ENCODE measurements at regions not wholly inside any gene's neighbourhood (a gene's known extent, or its start where the extent isn't known, plus 50 kb on each side); places are given as distances from the start of the nearest gene placed in this dataset.

DNA sequence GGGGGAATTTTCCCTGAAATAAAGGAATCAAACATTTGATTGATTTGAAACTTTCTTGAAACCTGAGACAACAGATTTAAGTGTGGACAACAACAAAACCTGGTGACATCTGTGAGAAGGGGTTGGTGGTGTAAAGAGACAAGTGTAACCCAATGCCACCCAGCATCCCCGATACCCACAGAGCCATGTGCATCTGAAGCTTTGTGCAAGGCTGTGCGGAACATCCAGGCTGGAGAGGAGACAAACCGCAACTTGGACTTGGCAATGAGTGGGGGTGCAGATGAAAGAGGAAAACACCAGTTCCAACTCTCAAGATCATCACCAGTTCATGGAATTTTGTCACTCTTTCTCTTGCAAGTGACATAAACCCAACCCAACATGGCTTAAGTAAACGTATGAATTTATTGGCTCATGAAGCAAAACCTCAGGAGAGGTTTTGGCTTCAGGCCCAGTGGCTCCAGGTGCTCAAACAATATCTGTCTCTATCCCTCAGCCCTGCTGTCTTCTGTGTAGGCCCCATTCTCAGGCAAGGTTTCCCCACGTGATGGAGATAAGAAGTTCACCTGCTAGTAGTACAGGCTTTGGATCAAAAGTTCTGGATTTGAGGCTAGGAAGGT, 55.2 kb upstream of the NTF3 start:
- TF ChIP-seq CTCF (IDR thresholded peaks at IDR 0.05) (no peak), POLR2A (IDR thresholded peaks at IDR 0.05) (no peak)
